Spinal cord (tissue), 9 donors: ENCODE measurements at regions not wholly inside any gene's neighbourhood (a gene's known extent, or its start where the extent isn't known, plus 50 kb on each side); places are given as distances from the start of the nearest gene placed in this dataset.

ENCODE experiments used
- DNase-seq, 6 donors: peaks; one replicate each; pipeline versions ENCODE4 v3.0.0 to v3.0.0-alpha.2; 2013 to 2015; ENCODE audit warnings: low spot score in 6 of 6, low read depth in 4 of 6
- H3K27ac ChIP-seq: one replicate; pipeline ENCODE4 v1.5.1; 2013; ENCODE audit warnings: low read depth, low read length, control low read depth
- H3K27me3 ChIP-seq: one replicate; pipeline ENCODE4 v1.6.1; 2013; ENCODE audit warnings: low read length; ENCODE audit not compliant: control insufficient read depth, insufficient read depth
- H3K36me3 ChIP-seq: one replicate; pipeline ENCODE4 v1.6.1; 2013; ENCODE audit warnings: low read length; ENCODE audit not compliant: control insufficient read depth, insufficient read depth
- H3K4me1 ChIP-seq: one replicate; pipeline ENCODE4 v1.6.1; 2013; ENCODE audit warnings: low read length; ENCODE audit not compliant: control insufficient read depth, insufficient read depth
- H3K4me3 ChIP-seq: one replicate; pipeline ENCODE4 v1.5.1; 2013; ENCODE audit warnings: low read depth, low read length, control low read depth
- H3K9me3 ChIP-seq: one replicate; pipeline ENCODE4 v1.6.1; 2013; ENCODE audit warnings: low read length; ENCODE audit not compliant: control insufficient read depth, insufficient read depth
- WGBS: methylation state at CpG from one replicate; pipeline ENCODE4 v1.1.5; 2013; ENCODE audit warnings: missing lambda C conversion rate; ENCODE audit not compliant: insufficient coverage; 5-methylcytosine and 5-hydroxymethylcytosine counted together
- donor health status: healthy.

DNA sequence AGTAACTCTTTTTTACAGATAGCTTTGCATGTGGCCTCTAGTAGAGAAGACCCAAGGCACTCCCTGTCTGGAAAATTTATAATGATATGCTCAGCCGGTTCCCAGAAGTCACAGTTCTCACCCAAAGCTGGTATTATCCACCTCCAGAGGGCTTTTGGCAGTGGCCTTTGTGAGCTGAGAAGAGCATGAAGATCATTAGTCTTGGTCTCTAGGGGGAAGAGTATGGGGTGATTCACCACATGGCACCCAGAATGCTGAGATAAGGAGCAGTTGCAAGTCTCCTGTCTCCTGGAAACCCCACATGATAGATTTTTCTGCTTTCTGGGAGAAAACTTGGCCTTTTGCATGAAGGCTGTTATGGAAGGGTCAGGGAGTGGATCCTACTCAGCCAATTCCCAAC lies 75.4 kb upstream of the PRPS1 start:
- no peak overlapping the region for H3K4me3 ChIP-seq
- no peaks in the 10 kb centered on the region for H3K36me3 ChIP-seq
- H3K9me3 ChIP-seq: no peaks in the 10 kb centered on the region
- peaks cover 2% of the 10 kb centered on the region for H3K27me3 ChIP-seq
- no CpG with 5 or more reads among the region's 1 CpG for whole genome bisulfite sequencing
- no peak overlapping the region for H3K27ac ChIP-seq
- peak in 1 of 6 donors; percentile 38 for DNase-seq
- peaks cover 3% of the 10 kb centered on the region for H3K4me1 ChIP-seq

DNA sequence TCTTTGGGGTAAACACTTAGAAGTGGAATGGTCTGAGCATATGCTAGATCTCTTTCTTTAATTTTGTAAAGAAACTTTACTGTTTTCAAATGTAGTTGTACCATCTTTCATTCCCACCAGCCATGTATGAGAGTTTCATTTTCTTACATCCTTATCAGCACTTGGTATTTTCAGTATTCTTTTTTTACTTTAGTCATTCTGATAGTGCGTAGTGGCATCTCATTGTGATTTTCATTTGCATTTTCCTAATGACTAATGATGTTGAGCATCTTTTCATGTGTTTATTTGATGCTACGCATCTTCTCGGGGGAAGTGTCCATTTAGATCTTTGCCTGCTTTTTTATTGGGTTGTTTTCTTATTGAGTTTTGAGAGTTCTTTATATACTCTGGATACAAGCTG lies 71.3 kb upstream of the PRPS1 start:
- Histone ChIP-seq H3K27ac (no peak overlapping the region), H3K36me3 (no peaks in the 10 kb centered on the region), H3K27me3 (peaks cover 3% of the 10 kb centered on the region), H3K4me3 (no peak overlapping the region), H3K9me3 (no peaks in the 10 kb centered on the region), H3K4me1 (peaks cover 3% of the 10 kb centered on the region)
- no CpG with 5 or more reads among the region's 3 CpGs for WGBS
- DNase-seq: no peak

DNA sequence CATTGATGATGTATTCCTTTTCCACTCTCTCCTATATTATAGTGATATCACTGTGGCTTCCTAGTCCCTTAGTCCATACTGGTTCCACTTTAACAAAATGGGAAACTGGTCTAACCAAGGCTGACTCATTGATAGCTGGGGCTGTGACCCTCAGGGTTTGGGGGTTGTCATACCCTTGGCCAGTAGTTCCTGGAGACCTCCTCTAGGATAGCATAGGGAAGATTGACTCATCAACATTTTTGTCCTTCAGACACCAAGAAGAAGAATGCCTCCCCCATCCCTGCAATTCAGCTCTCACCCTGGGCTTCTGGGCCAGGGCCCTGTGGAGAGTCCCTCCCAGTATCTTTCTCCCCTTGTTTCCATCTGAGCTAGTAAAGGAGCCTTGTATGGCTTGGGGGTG lies 68.8 kb upstream of the PRPS1 start:
- peaks cover 2% of the 10 kb centered on the region for H3K36me3 ChIP-seq
- no peak overlapping the region for H3K4me3 ChIP-seq
- H3K4me1 ChIP-seq: no peaks in the 10 kb centered on the region
- H3K27me3 ChIP-seq: peaks cover 7% of the 10 kb centered on the region
- DNase-seq: no peak
- H3K27ac ChIP-seq: no peak overlapping the region
- H3K9me3 ChIP-seq: no peaks in the 10 kb centered on the region

DNA sequence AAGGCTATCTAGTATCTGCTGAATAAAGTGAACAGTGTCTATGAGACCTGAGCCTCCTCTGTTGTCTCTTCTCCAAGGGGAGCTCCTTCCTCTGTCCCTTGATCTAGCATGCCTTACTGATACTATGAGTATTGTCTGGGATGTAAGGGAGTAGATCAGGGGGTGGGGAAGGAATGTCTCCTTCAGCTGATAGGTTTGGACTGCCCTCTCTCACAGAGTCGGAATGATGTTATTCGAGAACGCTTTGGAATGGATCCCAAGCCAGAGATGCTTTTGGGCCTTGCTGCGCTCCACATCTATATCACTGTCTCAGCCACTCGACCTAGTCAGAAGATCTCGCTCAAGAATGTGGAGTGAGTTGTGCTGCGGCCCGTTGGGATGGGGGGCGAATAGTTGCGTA lies 68.3 kb upstream of the PRPS1 start:
- 100% methylated on average over 3 of the region's 10 CpGs for WGBS
- peaks cover 10% of the 10 kb centered on the region for H3K27me3 ChIP-seq
- no peak for DNase-seq

DNA sequence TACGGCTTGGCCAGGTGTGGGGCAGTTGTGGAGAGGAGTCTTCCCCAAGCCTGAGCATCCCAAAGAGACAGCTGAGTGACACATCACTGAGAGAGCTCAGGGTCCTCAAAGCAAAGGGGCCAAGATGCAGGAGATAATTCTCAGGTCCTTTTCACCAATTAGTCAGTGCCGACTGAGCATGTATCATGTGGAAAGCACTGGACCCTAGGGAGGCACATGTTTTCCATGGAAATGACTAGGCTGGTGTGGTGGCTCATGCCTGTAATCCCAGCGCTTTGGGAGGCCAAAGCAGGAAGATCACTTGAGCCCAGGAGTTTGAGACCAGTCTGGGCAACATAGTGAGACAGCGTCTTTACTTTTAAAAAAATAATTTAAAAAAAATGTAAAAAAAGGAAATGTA lies 67.3 kb upstream of the PRPS1 start:
- WGBS: 78% methylated on average over 3 of the region's 4 CpGs
- H3K27me3 ChIP-seq: peaks cover 11% of the 10 kb centered on the region

More for the DNA sequence above, 68.3 kb upstream of the PRPS1 start:
- H3K4me1 ChIP-seq: no peaks in the 10 kb centered on the region
- H3K4me3 ChIP-seq: no peak overlapping the region
- peaks cover 5% of the 10 kb centered on the region for H3K36me3 ChIP-seq
- H3K9me3 ChIP-seq: no peaks in the 10 kb centered on the region
- H3K27ac ChIP-seq: no peak overlapping the region

DNA sequence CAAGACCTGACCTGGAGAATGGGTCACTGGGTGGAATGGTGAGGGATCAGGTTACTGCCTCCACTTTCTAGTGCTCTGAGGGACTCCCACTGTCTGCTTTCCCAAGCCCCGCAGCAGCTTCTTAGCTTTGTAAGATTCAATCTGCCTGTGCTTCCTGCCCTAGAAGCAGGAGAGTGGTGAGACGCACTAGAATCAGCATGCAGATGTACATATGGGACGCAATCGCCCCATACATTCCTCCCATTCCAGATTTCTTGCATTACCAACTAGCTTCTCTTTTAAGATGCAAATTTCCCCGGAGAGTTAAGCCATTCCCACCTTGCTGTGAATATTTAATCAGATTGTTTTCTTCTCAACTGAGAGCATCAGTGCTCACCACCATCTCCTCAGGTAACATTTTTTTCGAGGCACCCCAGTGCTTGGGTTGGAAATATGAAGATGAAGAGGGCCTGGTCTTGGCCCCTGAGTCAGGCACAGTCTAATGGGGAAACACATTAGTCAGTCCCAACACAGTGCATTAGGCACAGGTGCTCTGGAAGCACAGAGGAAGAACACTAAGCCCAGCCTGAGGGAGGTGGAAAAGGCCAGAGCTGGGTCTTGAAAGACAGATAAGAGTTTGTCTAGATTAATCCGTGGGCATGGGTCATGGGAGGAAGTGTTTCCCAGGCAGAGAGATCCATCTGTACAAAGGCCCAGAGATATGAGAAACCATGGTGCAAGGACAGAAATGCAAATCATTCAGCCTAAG lies 66.7 kb upstream of the PRPS1 start:
- peaks cover 11% of the 10 kb centered on the region for H3K27me3 ChIP-seq
- DNase-seq: peak in 1 of 6 donors; percentile 52
- 41% methylated on average over 4 of the region's 7 CpGs for WGBS
- peaks cover 5% of the 10 kb centered on the region for H3K36me3 ChIP-seq
- peaks cover 8% of the 10 kb centered on the region for H3K4me1 ChIP-seq
- H3K9me3 ChIP-seq: no peaks in the 10 kb centered on the region
- H3K27ac ChIP-seq: no peak overlapping the region
- no peak overlapping the region for H3K4me3 ChIP-seq

More for the DNA sequence above, 67.3 kb upstream of the PRPS1 start:
- Histone ChIP-seq H3K9me3 (no peaks in the 10 kb centered on the region), H3K4me1 (peaks cover 7% of the 10 kb centered on the region), H3K4me3 (no peak overlapping the region), H3K36me3 (peaks cover 5% of the 10 kb centered on the region), H3K27ac (no peak overlapping the region)
- no peak for DNase-seq

DNA sequence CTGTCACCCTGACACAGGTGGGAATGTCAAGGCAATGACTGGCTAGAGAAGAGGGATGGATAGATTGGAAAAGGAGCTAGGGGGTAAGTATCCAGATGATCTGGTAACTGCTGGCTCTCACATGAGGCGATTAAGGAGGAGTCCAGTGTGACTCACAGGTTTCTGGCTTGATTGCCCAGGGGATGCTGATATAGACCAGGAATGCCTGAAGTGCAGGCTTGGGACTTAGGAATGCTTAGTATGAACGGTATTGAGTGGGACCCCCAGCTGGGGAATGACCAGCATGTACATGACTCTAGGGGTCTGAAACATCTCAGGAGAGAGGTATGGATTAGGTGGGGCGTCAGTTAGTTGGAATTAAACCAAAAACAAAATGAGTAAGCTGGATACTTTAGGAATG lies 65.8 kb upstream of the PRPS1 start:
- Histone ChIP-seq H3K9me3 (no peaks in the 10 kb centered on the region), H3K4me3 (no peak overlapping the region), H3K27me3 (peaks cover 11% of the 10 kb centered on the region), H3K27ac (no peak overlapping the region), H3K4me1 (peaks cover 8% of the 10 kb centered on the region), H3K36me3 (peaks cover 5% of the 10 kb centered on the region)
- 52% methylated on average over 3 of the region's 3 CpGs for WGBS
- no peak for DNase-seq

DNA sequence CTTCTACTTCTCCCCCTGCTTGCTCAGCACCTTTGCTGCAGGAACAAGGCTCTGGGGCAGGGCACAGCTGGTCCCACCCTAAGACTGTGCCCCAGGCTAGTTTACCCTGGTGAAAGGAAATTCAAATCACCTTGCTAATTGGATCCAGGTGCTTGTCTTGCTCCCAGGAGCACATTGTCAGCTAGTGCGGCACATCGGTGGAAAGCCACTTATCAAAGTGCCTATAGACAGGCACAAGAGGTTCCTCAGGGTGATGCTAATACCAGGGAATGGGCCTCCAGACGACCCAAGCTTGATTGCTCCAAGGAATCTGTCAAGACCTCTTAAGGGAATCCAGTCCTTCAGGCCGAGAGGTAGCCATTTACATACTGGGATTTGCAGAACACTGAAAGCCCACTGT lies 64.5 kb upstream of the PRPS1 start:
- H3K4me3 ChIP-seq: no peak overlapping the region
- no peaks in the 10 kb centered on the region for H3K9me3 ChIP-seq
- peaks cover 5% of the 10 kb centered on the region for H3K36me3 ChIP-seq
- 73% methylated on average over 4 of the region's 4 CpGs for WGBS
- no peak for DNase-seq
- H3K27me3 ChIP-seq: peaks cover 11% of the 10 kb centered on the region
- peaks cover 8% of the 10 kb centered on the region for H3K4me1 ChIP-seq
- H3K27ac ChIP-seq: no peak overlapping the region

DNA sequence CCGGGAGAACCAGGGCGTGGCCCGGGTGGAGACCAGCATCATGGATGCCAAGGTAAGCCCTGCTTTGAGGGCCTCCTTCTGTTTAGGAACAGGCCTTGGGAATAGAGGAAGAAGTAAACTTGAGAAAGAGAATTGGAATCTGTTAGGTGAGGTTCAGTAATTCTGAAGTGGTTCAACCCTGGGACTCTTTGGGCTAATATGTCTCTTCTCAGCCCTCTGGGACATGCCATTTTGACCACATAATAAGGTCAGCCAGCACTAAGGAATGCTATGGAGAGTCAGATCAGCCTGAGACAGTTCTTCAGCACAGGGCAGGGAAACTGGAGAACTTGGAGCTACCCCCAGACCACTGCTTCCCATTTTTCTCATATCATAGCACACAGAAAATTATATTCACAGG lies 63.3 kb upstream of the PRPS1 start:
- Histone ChIP-seq H3K9me3 (no peaks in the 10 kb centered on the region), H3K4me3 (no peak overlapping the region), H3K36me3 (peaks cover 5% of the 10 kb centered on the region), H3K27ac (no peak overlapping the region), H3K27me3 (peaks cover 11% of the 10 kb centered on the region), H3K4me1 (peaks cover 8% of the 10 kb centered on the region)
- 100% methylated on average over 3 of the region's 3 CpGs for WGBS
- no peak for DNase-seq

DNA sequence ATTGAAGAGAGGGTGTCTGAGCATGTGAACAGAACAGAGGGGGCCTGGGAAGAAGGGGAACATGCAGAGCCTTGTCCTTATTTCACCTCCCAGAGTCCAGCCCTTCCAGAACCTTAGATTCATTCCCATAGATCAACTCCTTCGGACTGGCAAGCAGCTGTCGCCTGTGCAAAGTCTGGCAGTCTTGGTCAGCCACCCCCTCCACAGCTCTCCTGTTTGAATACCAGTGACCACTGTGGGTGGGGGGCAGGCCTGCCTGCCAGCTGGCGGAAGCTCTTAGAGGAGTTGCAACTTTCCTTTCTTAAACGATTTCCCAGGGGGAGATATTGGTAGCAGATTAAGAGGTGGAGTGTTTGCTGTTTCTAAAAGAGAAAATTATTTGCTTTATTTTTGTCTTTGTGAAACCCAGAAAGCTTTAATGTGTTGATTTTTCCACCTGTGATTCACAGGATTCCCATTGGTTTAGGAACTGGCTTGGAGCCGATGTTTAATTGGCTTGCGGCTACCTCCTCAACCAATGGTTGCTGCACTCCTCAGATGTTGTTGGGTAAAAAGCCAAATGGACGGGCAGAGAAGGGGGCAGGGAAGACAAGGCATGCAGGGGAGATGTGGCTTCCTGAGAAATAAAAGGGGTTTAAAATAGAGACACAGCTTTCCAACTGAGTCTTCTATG lies 62.2 kb upstream of the PRPS1 start:
- 58% methylated on average over 4 of the region's 7 CpGs for WGBS

More for the DNA sequence above, 62.2 kb upstream of the PRPS1 start:
- H3K27ac ChIP-seq: peak overlapping the region; percentile 30
- H3K9me3 ChIP-seq: no peaks in the 10 kb centered on the region
- peaks cover 5% of the 10 kb centered on the region for H3K36me3 ChIP-seq
- DNase-seq: peak in 3 of 6 donors; percentile 39 to 79 (median 76)
- H3K27me3 ChIP-seq: peaks cover 11% of the 10 kb centered on the region
- H3K4me1 ChIP-seq: peaks cover 8% of the 10 kb centered on the region
- H3K4me3 ChIP-seq: no peak overlapping the region
